CD4-positive, alpha-beta T cell treated with Interleukin-10 for 1 hour (primary cell): ENCODE measurements at regions not wholly inside any gene's neighbourhood (a gene's known extent, or its start where the extent isn't known, plus 50 kb on each side); places are given as distances from the start of the nearest gene placed in this dataset.

Source experiments
- DNase-seq: peaks from one replicate; pipeline ENCODE4 v3.0.0-alpha.2; 2020

- no peak for DNase-seq
These were observed 411.9 kb upstream of the SPTLC3 start for GRCh38 chr20:12596863-12597262.

GRCh38 chr20:12597551-12597950, 411.2 kb upstream of the SPTLC3 start:
- DNase-seq = no peak

- no peak for DNase-seq
These were observed 409.9 kb upstream of the SPTLC3 start for GRCh38 chr20:12598894-12599293.

GRCh38 chr20:12599494-12599893, 409.3 kb upstream of the SPTLC3 start:
- DNase-seq = no peak

- no peak for DNase-seq
These were observed 403.0 kb upstream of the SPTLC3 start for GRCh38 chr20:12605751-12606150.

GRCh38 chr20:12610871-12611270, 397.9 kb upstream of the SPTLC3 start:
- no peak for DNase-seq

GRCh38 chr20:12614764-12615163, 394.0 kb upstream of the SPTLC3 start:
- no peak for DNase-seq

- no peak for DNase-seq
These were observed 391.7 kb upstream of the SPTLC3 start for GRCh38 chr20:12617076-12617475.

- DNase-seq = no peak
These were observed 384.9 kb upstream of the SPTLC3 start for GRCh38 chr20:12623870-12624269.

- no peak for DNase-seq
These were observed 381.3 kb upstream of the SPTLC3 start for GRCh38 chr20:12627485-12627884.

- DNase-seq = no peak
These were observed 370.0 kb upstream of the SPTLC3 start for GRCh38 chr20:12638633-12639312.

- no peak for DNase-seq
These were observed 368.5 kb upstream of the SPTLC3 start for GRCh38 chr20:12640251-12640650.

- no peak for DNase-seq
These were observed 367.2 kb upstream of the SPTLC3 start for GRCh38 chr20:12641619-12642018.

GRCh38 chr20:12644461-12644860, 364.3 kb upstream of the SPTLC3 start:
- DNase-seq = no peak

- DNase-seq = no peak
These were observed 359.5 kb upstream of the SPTLC3 start for GRCh38 chr20:12649234-12649633.

- no peak for DNase-seq
These were observed 355.1 kb upstream of the SPTLC3 start for GRCh38 chr20:12653642-12654041.

GRCh38 chr20:12659942-12660341, 348.8 kb upstream of the SPTLC3 start:
- no peak for DNase-seq

- DNase-seq = no peak
These were observed 347.9 kb upstream of the SPTLC3 start for GRCh38 chr20:12660918-12661317.

- no peak for DNase-seq
These were observed 338.5 kb upstream of the SPTLC3 start for GRCh38 chr20:12670301-12670700.

- DNase-seq = no peak
These were observed 335.4 kb upstream of the SPTLC3 start for GRCh38 chr20:12673352-12673751.

- no peak for DNase-seq
These were observed 330.8 kb upstream of the SPTLC3 start for GRCh38 chr20:12677925-12678324.

GRCh38 chr20:12679447-12679846, 329.3 kb upstream of the SPTLC3 start:
- DNase-seq = no peak

- no peak for DNase-seq
These were observed 326.2 kb upstream of the SPTLC3 start for GRCh38 chr20:12682613-12683012.

- no peak for DNase-seq
These were observed 321.3 kb upstream of the SPTLC3 start for GRCh38 chr20:12687476-12687875.

- no peak for DNase-seq
These were observed 312.8 kb upstream of the SPTLC3 start for GRCh38 chr20:12695937-12696336.
